Stimulated activated CD4-positive, alpha-beta T cell treated with anti-CD3 and anti-CD28 coated beads, TNF-alpha, amount 100 ng/mL, for 1 hour (primary cell): ENCODE measurements at regions not wholly inside any gene's neighbourhood (a gene's known extent, or its start where the extent isn't known, plus 50 kb on each side); places are given as distances from the start of the nearest gene placed in this dataset.
"Not testable (repeated sequence)": the region's sequence is repeated elsewhere in the genome, so short reads cannot be mapped to it uniquely, and the experiment has no call there.

Experiments used
- DNase-seq, 3 donors: peaks; one replicate each; pipeline ENCODE4 v3.0.0-alpha.2; 2020; ENCODE audit warnings: low read depth in 3 of 3, low spot score in 1 of 3

DNA sequence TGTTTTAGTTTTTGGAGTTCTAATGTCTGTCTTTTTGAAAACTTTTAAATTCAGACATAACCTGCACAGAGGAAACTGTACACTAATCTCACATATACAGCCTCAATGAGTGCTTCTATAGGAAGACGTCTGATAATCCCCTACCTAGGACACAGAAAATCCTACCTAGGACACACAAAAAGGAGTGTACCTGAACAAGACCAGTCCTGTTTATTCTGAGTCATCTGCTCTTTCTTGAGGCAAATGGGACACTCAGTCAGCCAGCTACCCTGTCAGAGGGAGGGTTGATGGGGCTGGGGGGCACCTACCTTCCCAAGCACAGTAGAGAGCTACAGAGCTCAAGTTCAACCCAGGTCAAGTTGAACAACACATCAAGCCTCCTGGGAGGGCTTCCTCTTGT, 346.6 kb upstream of the NCAM1 start:
- DNase-seq = no peak

DNA sequence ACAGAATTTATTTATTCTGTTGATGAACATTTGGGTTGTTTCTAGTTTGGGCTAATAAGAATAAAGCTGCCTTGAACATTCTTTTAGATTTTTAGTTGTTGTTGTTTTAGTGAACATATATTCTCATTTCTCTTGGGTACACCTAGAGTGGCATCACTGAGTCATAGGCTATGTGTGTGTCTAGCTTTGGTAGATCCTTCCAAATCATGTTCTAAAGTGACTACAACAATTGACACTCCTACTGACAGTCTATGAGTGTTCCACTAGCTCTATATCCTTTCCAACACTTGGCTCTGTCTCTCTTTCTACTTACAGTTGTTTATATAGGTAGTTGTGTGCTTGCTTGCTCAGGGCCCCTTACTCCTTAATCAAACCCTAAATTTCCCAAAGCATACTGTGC, 346.0 kb upstream of the NCAM1 start:
- no peak for DNase-seq

DNA sequence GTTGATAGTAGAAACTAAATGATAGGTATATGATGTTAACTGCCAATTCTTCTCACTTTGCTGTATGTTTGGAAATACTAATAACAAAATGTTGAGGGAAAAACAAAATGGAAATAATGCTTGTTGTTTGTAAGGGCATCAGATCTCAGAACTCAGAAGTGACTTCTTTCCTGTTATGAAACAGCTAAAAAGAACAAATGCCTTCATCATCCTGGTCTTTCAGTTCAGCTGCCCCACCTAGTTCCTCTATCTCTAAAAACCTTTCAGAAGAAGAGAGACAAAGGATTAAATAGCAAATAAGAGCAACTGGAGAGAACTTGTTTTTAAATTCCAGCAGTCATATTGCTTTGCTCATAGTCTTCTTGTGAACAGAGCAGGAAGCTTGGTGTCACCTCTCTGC, 345.3 kb upstream of the NCAM1 start:
- DNase-seq = no peak

DNA sequence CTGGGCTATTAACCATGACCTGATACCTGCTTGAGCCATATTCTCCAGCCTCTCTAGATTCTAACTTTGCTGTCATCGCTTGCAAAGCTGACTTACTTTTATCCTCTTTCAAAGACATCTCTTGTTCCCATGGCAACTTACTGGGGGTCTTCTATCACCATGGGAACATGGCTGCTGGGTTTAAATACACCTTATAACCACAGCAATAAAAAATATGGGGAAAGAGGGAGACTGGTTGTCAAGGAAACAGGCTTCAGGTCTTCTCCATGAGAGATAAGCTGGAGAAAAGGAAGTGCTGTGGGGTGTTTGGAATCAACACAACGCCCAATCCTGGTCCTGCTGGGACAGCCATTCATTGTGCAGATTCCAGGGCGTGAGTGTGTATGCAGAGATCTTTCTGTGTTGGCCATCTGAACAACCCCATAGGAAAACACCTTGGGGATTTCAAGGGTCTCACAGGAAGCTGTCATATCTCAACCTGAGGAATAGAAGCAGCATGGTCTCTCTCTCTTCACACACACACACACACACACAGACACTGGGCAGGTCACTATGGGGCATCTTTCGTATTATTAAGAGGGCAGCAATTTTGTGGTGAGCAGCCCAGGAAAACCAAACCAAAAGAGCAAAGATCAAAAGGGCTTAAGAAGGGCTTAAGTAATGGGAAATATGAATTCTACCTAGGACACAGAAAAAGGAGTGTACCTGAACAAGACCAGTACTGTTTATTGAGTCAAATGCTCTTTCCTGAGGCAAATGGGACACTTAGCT, 344.7 kb upstream of the NCAM1 start:
- no peak for DNase-seq

DNA sequence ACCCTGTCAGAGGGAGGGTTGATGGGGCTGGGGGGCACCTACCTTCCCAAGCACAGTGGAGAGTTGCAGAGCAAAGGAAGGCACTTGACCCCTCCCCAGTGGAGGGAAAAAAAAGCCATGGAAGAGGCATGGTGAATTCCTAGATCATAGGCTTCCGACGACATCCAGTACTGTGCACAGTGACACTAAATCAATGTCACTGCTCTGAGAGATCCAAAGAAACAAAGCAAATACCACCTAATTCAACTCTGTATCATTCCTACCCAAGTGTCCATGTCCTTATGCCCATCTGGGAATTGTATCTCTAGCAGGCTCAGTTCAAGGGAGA, 344.2 kb upstream of the NCAM1 start:
- no peak for DNase-seq

DNA sequence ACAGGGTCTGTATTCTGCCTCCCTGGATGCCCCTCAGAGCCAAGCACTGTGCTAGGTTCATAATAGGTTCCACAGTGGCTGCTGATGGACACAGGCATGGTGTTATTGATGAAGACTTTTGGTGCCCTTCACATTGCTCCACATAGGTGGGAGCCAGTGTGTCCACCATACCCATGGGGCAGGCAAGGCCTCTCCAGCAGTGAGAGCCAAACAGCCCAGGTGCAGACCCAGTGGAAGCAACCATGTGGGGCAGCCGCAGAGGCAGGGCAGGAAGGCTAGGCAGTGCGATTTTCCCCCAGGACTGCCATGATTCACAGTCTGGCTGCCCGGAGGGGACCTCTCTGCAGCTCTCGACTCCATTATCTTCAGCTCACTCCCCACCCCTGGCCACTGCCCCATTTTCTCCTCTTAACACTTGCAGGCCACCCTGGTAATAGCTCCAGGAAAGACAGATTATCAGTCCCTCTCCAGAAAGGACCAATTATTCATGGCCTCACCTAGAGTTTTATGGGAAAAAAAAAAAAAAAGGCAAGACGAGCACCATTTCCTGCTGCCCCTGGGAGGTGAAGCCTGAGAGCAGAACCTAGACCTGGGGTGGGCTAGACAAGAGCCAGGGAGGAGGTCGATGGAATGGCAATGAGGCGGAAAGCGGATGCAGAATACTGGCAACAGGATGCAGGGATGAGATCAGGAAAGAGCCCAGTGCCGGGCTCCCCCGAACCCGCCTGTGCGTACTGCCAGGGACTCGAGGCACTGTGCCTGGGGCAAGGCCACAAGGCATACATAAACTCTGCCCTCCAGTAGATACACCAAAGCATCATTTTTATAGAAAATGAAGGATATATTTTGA, 343.0 kb upstream of the NCAM1 start:
- no peak for DNase-seq

DNA sequence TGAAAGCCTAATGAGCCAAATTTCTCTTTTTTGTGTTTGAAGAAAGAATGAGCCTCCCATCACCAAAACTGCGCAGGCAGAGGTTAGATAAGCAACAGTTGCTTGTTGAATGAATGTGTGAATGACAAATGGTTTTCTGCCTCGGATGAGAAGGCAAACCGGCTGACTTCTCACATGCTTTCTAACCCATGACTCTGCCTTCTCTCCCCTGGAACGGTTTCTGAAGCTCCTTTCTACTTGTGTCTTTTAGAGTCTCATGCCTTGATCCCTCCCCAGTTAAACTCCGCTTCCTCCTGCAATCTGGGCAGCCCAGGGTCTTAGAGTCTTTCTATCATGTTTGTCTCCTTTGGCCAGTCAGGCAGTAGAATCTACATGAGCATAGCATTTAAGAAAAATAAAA, 342.1 kb upstream of the NCAM1 start:
- no peak for DNase-seq

DNA sequence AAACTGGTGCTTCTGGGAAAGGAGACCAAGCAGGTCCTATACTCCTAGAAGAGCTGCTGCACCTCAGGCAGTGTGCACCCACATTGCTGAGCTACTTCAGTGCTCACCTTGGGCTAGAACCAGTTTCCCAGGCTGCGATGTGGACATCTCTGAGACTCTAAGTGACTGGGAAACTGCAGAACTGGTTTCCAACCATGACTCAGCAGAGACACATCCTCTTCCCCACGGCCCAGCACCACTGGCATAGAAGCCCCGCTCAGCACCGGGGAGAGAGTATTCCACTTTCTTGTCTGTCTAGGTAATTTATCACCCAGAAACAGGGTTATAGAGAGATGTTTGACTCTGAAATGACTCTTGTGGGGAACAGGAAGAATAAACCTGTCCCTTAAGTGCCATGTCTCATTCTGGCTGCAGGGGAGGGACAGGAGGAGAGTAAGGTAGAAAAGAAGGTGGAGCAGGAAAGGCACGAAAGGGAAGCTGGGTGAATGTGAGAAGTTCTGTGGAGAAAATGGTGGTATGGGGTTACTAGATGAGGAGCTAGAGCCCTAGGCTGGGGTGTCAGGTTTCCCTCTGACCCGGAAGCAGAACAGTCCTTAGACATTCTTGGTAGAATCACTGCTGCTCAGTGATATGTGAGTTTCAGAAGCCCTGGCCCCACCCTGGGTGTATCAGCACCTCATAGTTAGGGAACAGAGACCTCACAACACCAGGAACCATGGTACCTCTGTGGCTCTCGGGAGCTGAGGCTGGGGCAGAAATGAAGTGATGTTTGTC, 340.4 kb upstream of the NCAM1 start:
- no peak for DNase-seq

DNA sequence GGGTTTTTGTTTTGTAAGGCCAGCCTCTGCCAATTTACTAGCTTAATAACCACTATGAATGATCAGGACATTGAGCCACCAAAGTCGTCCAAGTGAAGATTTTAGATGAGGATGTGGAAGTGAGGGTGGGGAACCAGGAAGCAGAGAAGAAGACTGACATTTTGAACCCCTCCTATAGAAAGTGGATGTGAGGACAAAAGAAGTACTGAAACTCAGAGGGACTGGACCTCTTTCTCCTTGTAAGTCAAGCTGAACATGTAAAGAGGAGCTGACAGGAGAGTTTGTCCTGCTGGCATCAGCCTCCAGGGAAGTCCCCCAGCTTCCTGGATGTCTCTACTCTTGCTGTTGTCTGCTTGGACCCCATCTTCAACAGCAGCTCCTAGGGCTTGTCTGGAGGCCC, 338.2 kb upstream of the NCAM1 start:
- no peak for DNase-seq

DNA sequence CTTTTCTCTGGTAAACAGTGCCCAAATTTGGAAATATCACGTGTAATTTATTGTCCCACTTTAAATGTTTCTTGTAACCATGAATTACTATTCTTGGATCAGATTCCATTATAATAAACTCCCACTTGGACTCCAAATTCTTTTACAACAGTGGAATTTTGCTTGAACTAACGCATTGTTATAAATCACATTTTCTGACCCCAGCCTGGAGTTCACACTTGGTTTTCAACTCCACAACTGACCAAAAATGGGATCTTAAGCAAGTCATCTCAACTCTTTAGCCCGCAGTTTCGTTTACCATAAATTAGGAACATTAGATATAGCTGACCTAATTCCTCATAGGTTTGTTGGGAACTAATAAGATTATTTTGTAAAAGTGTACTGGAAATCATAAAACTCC, 336.8 kb upstream of the NCAM1 start:
- DNase-seq = no peak

DNA sequence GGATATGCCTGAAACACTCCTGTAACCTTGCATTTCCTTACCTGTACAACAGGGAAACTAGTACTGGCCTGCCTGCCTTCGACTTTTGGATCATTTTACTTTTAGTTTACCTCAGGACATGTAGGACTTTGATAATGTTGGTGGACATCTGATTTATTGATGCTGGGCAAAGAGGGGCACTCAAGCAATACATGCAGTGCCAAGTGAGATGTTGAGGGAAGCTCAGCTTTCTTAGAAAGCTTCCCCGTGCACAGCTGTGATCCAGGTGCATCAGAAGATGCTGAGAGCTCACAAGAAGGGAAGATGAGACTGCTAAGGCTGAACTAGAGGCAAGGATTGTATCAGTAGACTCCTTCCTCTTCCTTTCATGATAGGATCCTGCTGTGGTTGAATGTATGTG, 336.2 kb upstream of the NCAM1 start:
- not testable (repeated sequence) for DNase-seq

DNA sequence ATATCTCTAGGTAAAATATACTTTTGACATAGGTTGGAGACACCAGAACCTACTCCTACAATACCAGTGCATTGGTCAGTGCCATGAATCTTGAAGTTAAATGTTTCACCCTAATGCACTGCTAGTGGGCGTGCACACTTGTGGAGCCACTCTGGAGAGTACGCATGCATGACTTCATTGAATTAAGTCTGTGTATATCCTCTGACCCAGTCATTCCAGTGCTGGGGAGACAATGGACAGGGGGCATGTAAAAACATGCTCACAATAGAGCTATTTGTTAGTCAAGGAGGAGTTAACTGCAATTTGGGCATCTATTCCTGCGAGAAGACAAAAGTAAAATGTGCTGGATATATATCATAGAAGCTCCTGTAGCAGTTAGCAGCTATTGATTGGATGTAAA, 335.4 kb upstream of the NCAM1 start:
- DNase-seq = no peak

DNA sequence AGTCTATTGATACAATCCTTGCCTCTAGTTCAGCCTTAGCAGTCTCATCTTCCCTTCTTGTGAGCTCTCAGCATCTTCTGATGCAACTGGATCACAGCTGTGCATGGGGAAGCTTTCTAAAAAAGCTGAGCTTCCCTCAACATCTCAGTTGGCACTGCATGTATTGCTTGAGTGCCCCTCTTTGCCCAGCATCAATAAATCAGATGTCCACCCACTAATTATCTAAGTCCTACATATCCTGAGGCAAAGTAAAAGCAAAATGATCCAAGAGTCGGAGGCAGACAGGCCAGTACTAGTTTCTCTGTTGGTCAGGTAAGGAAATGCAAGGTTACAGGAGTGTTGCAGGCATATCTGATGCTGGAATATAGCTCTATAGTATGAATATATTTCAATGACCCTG, 334.5 kb upstream of the NCAM1 start:
- no peak for DNase-seq

DNA sequence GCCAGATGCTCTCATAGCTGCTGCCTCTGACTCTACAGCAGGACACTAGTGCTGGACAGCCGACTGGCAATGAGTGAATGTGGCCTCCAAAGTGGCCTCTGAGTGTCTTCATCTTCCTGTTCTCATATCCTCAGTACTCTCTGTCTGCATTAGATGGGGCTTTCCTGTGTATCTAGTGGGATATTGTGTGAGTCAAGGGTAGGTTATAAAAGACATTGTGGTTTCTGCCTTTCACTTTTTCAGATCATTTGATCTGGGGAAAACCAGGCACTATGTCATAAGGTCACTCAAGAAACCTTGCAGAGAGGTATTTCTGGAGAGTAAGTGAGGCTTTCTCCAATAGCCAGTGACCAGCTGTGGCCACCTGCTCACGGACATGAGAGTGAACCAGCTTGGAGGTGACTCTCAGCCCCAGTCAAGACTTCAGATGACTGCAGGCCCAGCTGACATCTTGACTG, 333.6 kb upstream of the NCAM1 start:
- no peak for DNase-seq

DNA sequence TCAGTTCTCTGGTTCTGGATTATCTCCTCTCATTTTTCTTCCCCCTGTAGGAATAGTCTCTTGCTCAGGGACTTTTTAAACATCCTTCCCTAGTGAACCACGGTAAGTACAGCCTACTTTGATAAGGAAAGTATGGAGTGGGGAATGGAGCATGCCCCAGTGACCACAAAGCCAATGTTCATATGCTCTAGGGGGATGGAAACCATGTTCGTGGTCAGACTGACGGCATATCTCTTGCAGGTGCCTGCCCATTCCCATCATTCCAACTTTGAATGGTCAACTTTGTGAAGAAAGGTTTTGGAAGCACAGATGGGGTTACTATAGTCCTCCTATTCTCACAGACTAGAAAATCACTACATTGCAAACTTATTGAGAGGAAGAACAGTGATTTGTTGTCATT, 332.5 kb upstream of the NCAM1 start:
- no peak for DNase-seq

DNA sequence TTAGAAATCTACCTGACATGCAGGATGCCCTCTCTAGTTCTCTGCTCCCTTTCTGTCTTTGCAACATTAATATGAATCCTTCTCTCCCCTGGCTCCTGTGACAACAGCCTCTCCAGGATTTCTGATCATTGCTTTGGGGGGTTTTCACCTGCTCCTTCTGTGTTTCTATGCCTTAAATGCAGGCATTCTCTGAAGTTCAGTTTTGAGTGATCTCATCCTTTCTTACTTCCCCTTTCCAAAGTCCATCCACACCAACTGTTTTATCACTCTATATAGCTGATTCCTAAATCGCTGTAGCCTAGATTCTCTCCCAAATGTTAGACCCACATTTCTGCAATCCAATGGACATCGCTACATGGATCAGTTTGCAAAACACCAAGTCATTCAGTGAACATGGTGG, 330.7 kb upstream of the NCAM1 start:
- no peak for DNase-seq

DNA sequence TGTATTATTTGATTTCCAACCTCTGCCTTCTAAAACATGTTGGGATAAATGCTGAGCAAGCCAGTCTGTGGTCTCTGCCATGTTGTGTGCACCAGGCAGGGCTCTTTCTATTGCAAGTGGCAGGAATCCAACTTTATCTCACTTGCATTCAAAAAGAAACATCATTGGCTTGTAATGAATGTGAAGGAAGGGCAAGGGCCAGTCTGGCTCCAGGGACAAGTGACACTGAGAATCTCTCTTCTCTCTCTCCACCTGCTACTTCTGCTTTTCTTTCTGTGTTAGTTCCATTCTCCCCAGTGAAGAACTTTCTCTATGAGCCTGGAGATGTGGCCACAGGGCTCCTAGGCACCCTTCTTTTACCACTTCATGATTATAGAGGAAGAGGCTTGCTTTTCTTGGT, 329.9 kb upstream of the NCAM1 start:
- DNase-seq = no peak

DNA sequence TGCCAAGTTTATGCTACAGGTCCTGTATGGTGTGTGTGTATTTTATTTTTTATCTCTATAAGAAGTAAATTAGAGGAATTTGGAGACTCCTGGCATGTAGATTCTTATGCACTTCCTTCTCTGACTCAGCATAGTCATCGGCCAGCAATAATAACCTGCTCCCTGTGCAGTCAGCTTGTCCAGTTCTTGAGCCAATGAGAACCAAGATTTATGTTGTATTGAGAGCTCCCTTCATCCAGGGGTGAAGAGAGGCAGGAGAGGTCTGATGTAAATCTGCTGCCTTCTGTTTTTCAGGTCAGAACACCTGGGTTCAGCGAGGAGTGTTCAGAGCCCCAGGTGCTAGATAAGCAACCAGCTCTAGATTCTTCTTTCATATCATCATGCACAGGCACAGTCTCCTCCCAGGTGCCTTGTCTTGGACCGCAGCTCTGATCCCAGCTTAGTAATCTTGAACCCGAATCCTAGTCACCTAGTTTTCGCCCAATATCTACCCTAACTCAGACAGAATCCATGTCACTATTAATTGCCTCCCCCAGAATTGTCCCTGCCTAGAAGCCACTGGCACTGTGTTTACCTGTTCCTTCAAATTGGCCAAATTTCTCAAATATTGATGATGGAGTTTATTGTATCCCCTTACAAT, 328.2 kb upstream of the NCAM1 start:
- DNase-seq = no peak

DNA sequence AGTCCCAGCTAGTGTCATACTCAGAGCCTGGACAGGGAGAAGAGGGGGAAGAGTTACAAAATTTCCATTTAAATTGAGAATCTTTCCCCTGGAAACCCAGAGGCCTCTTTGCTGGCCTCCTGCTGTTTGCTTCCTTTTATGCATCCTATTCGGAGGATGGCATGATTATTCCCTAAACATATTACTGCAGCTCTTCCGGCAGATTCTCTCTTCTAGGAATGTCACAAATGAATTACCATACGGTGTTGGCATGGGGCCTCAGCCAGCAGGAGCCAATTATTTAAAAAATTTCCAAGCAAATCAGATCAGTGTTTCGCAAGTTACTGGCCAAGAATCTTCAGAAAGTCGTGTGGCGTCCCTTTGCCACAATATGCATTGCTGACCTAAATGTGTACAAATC, 326.7 kb upstream of the NCAM1 start:
- DNase-seq = no peak

DNA sequence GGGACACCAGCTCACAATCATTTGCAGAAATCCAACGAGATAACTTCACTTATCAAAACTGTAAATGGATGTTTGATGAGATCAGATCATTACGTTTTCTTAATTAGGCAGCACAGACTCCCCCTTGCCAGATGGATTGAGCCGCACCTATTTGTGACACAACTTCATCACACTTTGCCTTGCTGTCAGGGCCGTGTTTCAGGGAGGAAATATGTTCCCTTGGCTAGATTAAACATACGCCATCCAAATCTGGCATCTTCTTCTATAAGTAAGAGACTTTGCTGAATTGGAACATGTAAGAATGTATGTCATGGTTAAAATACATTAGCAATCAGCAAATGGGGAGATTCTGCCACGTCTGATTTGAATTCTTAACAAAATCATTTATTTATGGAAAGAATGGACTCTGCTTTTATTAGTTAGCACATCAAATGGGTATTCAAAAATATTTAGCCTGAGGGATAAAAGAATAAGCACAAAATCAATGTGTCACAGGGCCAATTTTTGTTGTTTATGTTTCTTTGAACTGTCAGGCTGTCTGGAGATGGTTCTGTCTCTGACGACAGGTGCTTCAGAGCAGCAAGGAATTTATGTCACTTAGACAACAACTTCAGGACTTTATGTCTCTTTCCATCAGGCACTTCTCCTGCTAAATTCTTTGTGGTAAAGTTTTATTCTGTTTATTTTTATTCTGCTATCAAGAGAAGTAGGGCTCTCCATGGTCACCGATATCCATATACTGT, 326.1 kb upstream of the NCAM1 start:
- no peak for DNase-seq

DNA sequence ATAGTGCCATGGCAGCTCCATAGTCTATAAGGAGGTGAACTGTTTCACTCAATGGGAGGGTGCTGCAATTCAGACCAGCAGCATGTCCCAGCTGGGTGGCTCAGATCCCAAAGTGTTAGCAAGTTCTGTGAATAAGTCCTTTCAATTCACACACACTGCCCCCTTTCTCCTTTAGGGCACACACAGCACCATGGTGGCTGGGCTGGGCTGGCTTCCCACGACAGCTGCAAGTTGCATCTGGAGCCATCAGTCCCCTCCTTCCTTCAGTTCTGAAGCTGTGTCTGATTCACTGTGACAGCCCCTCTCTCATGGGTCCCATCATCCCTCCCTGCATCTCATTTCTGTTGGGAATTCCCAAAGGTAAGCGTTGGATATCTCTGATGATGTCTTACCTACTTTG, 324.1 kb upstream of the NCAM1 start:
- no peak for DNase-seq
